GM21360 (cell line): ENCODE measurements at regions not wholly inside any gene's neighbourhood (a gene's known extent, or its start where the extent isn't known, plus 50 kb on each side); places are given as distances from the start of the nearest gene placed in this dataset.

Experiments
- ATAC-seq: cut with Tn5 transposase; IDR thresholded peaks from one replicate; pipeline ENCODE4 v1.9.1; 2021; ENCODE audit warnings: mild to moderate bottlenecking, moderate library complexity; ENCODE audit not compliant: unreplicated experiment

- no peak for ATAC-seq
These were observed 87.5 kb upstream of the RCN1 start for GRCh38 chr11:32003335-32003734.

DNA sequence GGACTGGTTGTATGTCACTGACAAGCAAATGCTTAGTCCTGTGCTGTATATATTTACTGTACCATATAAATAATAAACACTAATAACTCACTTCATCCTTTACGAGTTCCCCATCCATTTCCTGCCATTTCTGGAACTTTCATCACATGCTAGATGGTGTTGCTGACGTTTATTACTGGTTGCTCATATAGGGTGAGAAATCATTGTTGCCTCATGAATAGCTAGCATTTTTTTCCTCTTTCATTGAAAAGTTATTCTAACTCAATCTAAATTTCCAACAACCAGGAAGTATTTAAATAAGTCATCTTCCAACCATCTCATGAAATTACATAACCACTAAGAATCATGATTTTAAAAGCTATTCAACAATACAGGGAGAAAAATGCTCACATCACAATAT is 88.6 kb upstream of the RCN1 start:
- ATAC-seq: no peak

DNA sequence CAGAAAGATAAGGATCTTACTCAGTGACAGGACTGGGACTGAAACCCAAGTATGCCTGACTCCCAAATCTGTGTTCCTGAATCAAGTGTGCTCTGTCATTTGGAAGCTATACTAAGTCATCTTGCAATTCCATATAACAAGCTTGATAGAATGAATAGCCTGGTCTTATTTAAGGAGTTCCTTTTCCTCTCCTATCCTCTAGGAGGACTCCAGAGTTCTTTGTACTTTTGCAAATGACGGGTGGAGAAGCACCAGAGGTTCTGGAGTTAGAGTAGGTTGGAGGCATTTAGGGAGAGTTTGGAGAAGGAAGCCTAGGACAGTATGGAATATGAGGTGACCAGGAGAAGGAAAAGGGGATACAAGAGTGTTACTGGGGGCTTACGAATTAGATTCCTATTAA is 92.9 kb upstream of the RCN1 start:
- ATAC-seq: no peak

DNA sequence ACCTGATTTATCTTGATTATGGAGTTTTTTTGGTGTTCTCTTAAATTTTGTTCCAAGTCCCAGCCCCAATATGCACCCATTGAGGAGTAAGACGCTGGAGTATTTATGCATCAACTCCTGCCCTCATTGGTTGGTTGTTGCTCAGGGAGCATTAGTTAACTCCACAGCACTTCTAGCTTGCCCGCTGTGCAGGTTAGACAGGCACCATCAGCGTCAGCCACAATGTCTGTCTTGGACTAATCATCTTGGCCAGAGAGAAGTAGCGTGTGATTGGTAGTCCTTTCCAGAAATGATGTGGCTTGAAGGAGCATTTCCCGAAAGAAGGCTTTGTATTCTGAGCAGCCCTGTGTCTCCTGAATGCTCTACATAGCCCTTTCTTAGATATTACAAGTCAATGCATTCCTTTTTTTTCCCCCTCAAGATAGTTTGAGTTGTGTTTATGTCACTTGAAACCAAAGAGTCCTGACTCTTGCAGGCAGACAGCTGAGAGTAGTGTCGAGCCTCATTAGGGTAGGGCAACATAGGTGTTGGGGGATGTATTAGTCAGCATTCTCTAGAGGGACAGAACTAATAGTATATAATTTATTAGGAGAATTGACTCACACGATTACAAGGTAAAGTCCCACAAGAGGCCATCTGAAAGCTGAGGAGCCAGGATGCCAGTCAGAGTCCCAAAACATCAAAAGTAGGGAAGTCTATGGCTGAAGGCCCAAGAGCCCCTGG is 94.6 kb upstream of the RCN1 start:
- no peak for ATAC-seq

GRCh38 chr11:31995525-31996094 is 95.3 kb upstream of the RCN1 start:
- peak; percentile 85 for ATAC-seq

- ATAC-seq: no peak
These were observed 95.8 kb upstream of the RCN1 start for GRCh38 chr11:31995032-31995431.

GRCh38 chr11:31987118-31988005 is 103.5 kb upstream of the RCN1 start:
- ATAC-seq: no peak

- no peak for ATAC-seq
These were observed 104.5 kb upstream of the RCN1 start for GRCh38 chr11:31986201-31986889.

GRCh38 chr11:31981457-31981856 is 109.4 kb upstream of the RCN1 start:
- ATAC-seq: no peak

DNA sequence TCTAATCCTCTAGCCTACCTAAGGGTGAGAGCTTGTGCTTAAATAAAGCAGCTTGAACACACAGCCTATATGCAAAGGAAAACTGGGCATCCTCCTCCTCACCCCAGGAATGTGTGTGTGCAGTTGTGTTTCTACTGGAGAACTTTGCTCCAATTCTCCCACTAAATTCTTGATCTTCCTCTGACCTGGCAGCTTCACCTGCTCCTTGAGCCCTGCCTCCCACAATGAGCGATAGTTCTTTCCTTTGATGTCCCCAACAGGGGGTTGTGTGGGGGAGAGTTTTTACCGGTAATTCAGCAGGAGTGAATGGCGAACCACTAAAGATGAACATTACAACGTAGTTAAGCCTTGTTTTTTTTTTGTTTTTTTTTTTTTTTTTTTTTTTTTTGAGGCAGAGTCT is 113.5 kb upstream of the RCN1 start:
- no peak for ATAC-seq

- ATAC-seq: no peak
These were observed 116.3 kb upstream of the RCN1 start for GRCh38 chr11:31974366-31975136.

- ATAC-seq: no peak
These were observed 117.7 kb upstream of the RCN1 start for GRCh38 chr11:31973172-31973571.

- ATAC-seq: no peak
These were observed 118.3 kb upstream of the RCN1 start for GRCh38 chr11:31972623-31973022.

DNA sequence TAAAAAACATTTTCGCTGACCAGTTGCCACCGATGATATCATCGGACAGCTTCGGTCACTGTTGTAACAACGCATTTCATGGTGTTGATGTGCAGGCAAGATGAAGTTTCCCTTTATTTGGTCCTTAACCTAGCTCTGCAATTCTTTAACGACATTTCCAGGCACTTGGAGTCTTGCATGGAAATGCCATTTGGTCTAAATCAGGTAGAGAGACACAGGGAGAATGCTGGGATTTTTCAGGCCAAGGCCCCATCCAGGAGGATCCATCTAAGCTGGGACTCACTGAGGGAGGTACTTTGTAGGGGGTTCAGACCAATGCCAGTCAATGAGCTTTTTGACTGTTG is 121.5 kb upstream of the RCN1 start:
- ATAC-seq: no peak

DNA sequence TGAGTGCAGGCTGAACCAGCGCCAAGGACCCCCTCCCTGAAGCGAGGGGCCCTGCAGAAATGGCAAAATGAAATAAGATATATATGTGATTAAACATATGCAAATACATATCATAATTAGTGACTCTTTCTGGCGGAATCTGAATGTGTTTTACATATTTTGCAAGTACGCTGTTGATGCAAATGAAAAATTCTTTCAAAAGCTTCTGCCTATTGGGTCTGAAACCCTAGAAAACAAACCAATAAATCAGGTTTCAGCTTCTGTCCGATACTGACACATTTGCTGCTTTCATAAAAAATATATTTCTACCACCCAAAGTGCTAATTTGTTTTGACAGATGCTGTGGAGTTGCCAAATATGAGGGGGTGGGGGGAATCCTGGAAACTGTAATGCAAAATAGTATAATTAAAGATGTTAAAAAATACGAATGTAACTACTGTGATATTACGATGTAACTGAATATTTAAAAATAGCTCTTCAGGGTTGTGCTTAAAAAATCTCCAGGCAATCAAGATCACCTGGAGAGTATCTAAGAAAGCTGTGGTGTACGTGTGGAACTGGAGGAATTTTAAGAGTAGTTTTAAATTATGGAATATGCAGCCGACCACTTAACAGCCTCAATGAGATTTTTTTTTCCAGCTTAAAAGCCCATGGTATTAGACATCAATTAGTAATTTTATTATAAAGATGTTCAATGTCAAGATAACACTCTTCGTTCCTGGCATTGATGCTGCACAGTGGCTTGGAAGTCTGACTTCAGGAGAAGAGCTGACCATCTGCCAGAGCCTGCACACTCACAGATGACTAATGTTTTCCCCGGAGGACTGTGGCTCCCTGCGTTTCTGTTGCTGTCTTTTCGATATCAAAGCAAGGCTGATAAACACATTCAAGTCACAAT is 122.2 kb upstream of the RCN1 start:
- no peak for ATAC-seq

GRCh38 chr11:31967404-31968130 is 123.3 kb upstream of the RCN1 start:
- no peak for ATAC-seq

- no peak for ATAC-seq
These were observed 124.0 kb upstream of the RCN1 start for GRCh38 chr11:31966846-31967245.

GRCh38 chr11:31964181-31964580 is 126.7 kb upstream of the RCN1 start:
- ATAC-seq: no peak

DNA sequence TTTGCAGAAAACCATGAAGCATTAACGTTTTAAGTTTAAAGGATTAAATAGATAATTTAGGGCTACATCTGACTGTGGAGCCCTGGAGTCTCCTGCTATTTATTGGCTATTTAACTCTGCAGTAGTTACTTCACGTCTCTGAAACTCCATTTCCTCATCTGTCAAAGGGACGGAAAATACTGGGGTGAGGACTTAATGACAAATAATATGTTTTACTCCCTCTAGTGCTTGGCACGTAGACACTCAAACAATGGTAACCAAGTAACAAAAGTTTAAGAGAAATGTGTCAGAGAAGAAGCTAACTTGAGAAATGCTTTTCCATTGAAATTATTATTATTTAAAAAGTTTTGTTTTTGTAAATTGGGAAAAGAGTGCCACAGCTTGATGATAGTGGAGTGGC is 130.7 kb upstream of the RCN1 start:
- no peak for ATAC-seq
